H9 (cell line): ENCODE measurements at regions not wholly inside any gene's neighbourhood (a gene's known extent, or its start where the extent isn't known, plus 50 kb on each side); places are given as distances from the start of the nearest gene placed in this dataset.

Experiments used
- DNase-seq: peaks from one replicate; pipeline ENCODE4 v3.0.0-alpha.2; 2017
- H2AFZ ChIP-seq: one replicate; pipeline ENCODE4 v1.6.1; 2013; ENCODE audit warnings: mild to moderate bottlenecking, low read length, control low read depth, moderate library complexity
- H2AK5ac ChIP-seq: 2 replicates; pipeline ENCODE4 v1.6.1; 2013; ENCODE audit warnings: low read length, control low read depth, mixed read lengths; ENCODE audit not compliant: insufficient read length
- H2BK120ac ChIP-seq: one replicate; pipeline ENCODE4 v1.6.1; 2013; ENCODE audit warnings: low read depth, mild to moderate bottlenecking, low read length, control low read depth, inconsistent platforms; ENCODE audit not compliant: poor library complexity, severe bottlenecking
- H2BK12ac ChIP-seq: 2 replicates; pipeline ENCODE4 v1.6.1; 2013; ENCODE audit warnings: low read length, control low read depth, mixed read lengths, low read depth; ENCODE audit not compliant: insufficient read length
- H2BK15ac ChIP-seq: 2 replicates; pipeline ENCODE4 v1.6.1; 2013; ENCODE audit warnings: low read depth, low read length, control low read depth
- H2BK20ac ChIP-seq: one replicate; pipeline ENCODE4 v1.6.1; 2013; ENCODE audit warnings: low read depth, mild to moderate bottlenecking, low read length, control low read depth, inconsistent platforms; ENCODE audit not compliant: poor library complexity, severe bottlenecking
- H2BK5ac ChIP-seq: 2 replicates; pipeline ENCODE4 v1.6.1; 2013; ENCODE audit warnings: low read length, control low read depth, mixed read lengths; ENCODE audit not compliant: insufficient read length
- H3K14ac ChIP-seq: 2 replicates; pipeline ENCODE4 v1.6.1; 2013; ENCODE audit warnings: low read length, control low read depth; ENCODE audit not compliant: insufficient read depth
- H3K18ac ChIP-seq: 2 replicates; pipeline ENCODE4 v1.6.1; 2013; ENCODE audit warnings: low read depth, mild to moderate bottlenecking, mixed read lengths, low read length, control low read depth; ENCODE audit not compliant: insufficient read length
- H3K23ac ChIP-seq: 2 replicates; pipeline ENCODE4 v1.6.1; 2013; ENCODE audit warnings: low read length, control low read depth, mixed read lengths, low read depth; ENCODE audit not compliant: insufficient read length
- H3K23me2 ChIP-seq: 2 replicates; pipeline ENCODE4 v1.6.1; 2013; ENCODE audit warnings: low read depth, mild to moderate bottlenecking, mixed read lengths, low read length, control low read depth; ENCODE audit not compliant: insufficient read length, poor library complexity, severe bottlenecking
- H3K27ac ChIP-seq: 2 replicates; pipeline ENCODE4 v1.5.1; 2013; ENCODE audit warnings: low read length, control low read depth, mixed read lengths, low read depth; ENCODE audit not compliant: insufficient read length
- H3K27me3 ChIP-seq: 2 replicates; pipeline ENCODE4 v1.6.1; 2013; ENCODE audit warnings: low read length, control low read depth, inconsistent platforms; ENCODE audit not compliant: insufficient read depth
- H3K4ac ChIP-seq: 2 replicates; pipeline ENCODE4 v1.6.1; 2013; ENCODE audit warnings: low read depth, mild to moderate bottlenecking, control low read depth, inconsistent platforms, low read length, moderate library complexity
- H3K4me1 ChIP-seq: 2 replicates; pipeline ENCODE4 v1.6.1; 2013; ENCODE audit warnings: low read length, control low read depth, inconsistent platforms; ENCODE audit not compliant: insufficient read depth
- H3K4me2 ChIP-seq: 2 replicates; pipeline ENCODE4 v1.6.1; 2013; ENCODE audit warnings: low read length, control low read depth, mixed read lengths; ENCODE audit not compliant: insufficient read length, insufficient read depth
- H3K56ac ChIP-seq: 2 replicates; pipeline ENCODE4 v1.6.1; 2013; ENCODE audit warnings: low read depth, mild to moderate bottlenecking, mixed read lengths, low read length, control low read depth; ENCODE audit not compliant: insufficient read length
- H3K79me1 ChIP-seq: 2 replicates; pipeline ENCODE4 v1.6.1; 2013; ENCODE audit warnings: low read depth, mild to moderate bottlenecking, moderate library complexity, low read length, control low read depth, inconsistent platforms; ENCODE audit not compliant: insufficient read depth, poor library complexity, severe bottlenecking
- H3K79me2 ChIP-seq: 2 replicates; pipeline ENCODE4 v1.6.1; 2013; ENCODE audit warnings: low read length, control low read depth, inconsistent platforms; ENCODE audit not compliant: insufficient read depth
- H3K9ac ChIP-seq: 2 replicates; pipeline ENCODE4 v1.6.1; 2013; ENCODE audit warnings: low read length, control low read depth, mixed read lengths; ENCODE audit not compliant: insufficient read length; ENCODE audit errors: extremely low read depth
- H3K9me3 ChIP-seq: one replicate; pipeline ENCODE4 v1.6.1; 2013; ENCODE audit warnings: low read depth, low read length, inconsistent platforms; ENCODE audit not compliant: control insufficient read depth
- H3T11ph ChIP-seq: one replicate; pipeline ENCODE4 v1.6.1; 2013; ENCODE audit warnings: mild to moderate bottlenecking, low read length, control low read depth, inconsistent platforms
- H4K20me1 ChIP-seq: one replicate; pipeline ENCODE4 v1.6.1; 2013; ENCODE audit not compliant: control insufficient read depth, insufficient read length, insufficient read depth
- H4K5ac ChIP-seq: 2 replicates; pipeline ENCODE4 v1.6.1; 2013; ENCODE audit warnings: low read depth, mild to moderate bottlenecking, mixed read lengths, low read length, control low read depth; ENCODE audit not compliant: insufficient read length
- H4K8ac ChIP-seq: replicated peaks from 2 replicates; pipeline ENCODE4 v1.6.1; 2013; ENCODE audit warnings: low read length, control low read depth, mixed read lengths, low read depth; ENCODE audit not compliant: insufficient read length
- H4K91ac ChIP-seq: 2 replicates; pipeline ENCODE4 v1.6.1; 2013; ENCODE audit warnings: low read depth, mild to moderate bottlenecking, moderate library complexity, mixed read lengths, low read length, control low read depth; ENCODE audit not compliant: insufficient read length
- H3K27ac Mint-ChIP-seq, 3 experiments: 2 replicates in 2 of 3; 3 replicates in 1 of 3; pipeline ENCODE4 v1.8.0; 2020 to 2021; ENCODE audit warnings: mixed read lengths in 3 of 3, mild to moderate bottlenecking in 1 of 3, moderate library complexity in 1 of 3
- H3K27me3 Mint-ChIP-seq: 2 replicates; pipeline ENCODE4 v1.8.0; 2021; ENCODE audit warnings: low read depth, mild to moderate bottlenecking, moderate library complexity, mixed read lengths
- H3K36me3 Mint-ChIP-seq, 3 experiments: 2 replicates in 2 of 3; 3 replicates in 1 of 3; pipeline ENCODE4 v1.8.0; 2020 to 2021; ENCODE audit warnings: low read depth in 3 of 3, mixed read lengths in 3 of 3; ENCODE audit not compliant: insufficient read depth in 1 of 3
- H3K4me1 Mint-ChIP-seq, 2 experiments: 2 replicates each; pipeline ENCODE4 v1.8.0; 2020; ENCODE audit warnings: mixed read lengths in 2 of 2
- H3K4me3 Mint-ChIP-seq, 2 experiments: 2 replicates in 1 of 2; 3 replicates in 1 of 2; pipeline ENCODE4 v1.8.0; 2020 to 2021; ENCODE audit warnings: mild to moderate bottlenecking in 2 of 2, mixed read lengths in 2 of 2, moderate library complexity in 1 of 2
- H3K9me3 Mint-ChIP-seq, 2 experiments: 2 replicates in 1 of 2; 3 replicates in 1 of 2; pipeline ENCODE4 v1.8.0; 2020; ENCODE audit warnings: mild to moderate bottlenecking in 2 of 2, mixed read lengths in 2 of 2, moderate library complexity in 1 of 2
- CTCF ChIP-seq: fragments of 200-600 bp; sonication (generic); conservative IDR thresholded peaks from 3 replicates; pipeline ENCODE4 v1.8.0; 2021; ENCODE audit warnings: antibody characterized with exemption, mild to moderate bottlenecking
- WGBS: extraction: QIAGEN DNeasy Blood & Tissue Kit; methylation state at CpG from one replicate; pipeline ENCODE4 v1.1.7; 2013; ENCODE audit warnings: missing lambda C conversion rate, low lambda C conversion rate, mixed read lengths; ENCODE audit not compliant: insufficient read length; ENCODE audit errors: extremely low coverage; 5-methylcytosine and 5-hydroxymethylcytosine counted together

GRCh38 chr10:81116201-81116600 lies 578.5 kb downstream of the SH2D4B start:
- Histone ChIP-seq H3K4ac (no peak overlapping the region), H2BK12ac (no peak overlapping the region), H3K27me3 (no peaks in the 10 kb centered on the region), H3K27ac (no peak overlapping the region), H3K23me2 (no peaks in the 10 kb centered on the region), H3K9ac (no peak overlapping the region), H2AK5ac (no peak overlapping the region), H2BK5ac (no peak overlapping the region), H3K4me2 (no peak overlapping the region), H3K18ac (no peak overlapping the region), H3K56ac (no peak overlapping the region), H4K20me1 (no peaks in the 10 kb centered on the region), H4K91ac (no peak overlapping the region), H3K4me1 (no peaks in the 10 kb centered on the region), H3K79me1 (no peaks in the 10 kb centered on the region), H4K8ac (no peak overlapping the region), H2AFZ (no peak overlapping the region), H2BK120ac (no peak overlapping the region), H3K79me2 (no peaks in the 10 kb centered on the region), H3K23ac (no peak overlapping the region), H3K14ac (no peak overlapping the region), H2BK15ac (no peak overlapping the region), H4K5ac (no peak overlapping the region), H2BK20ac (no peak overlapping the region), H3K9me3 (no peaks in the 10 kb centered on the region), H3T11ph (no peak overlapping the region)
- TF ChIP-seq CTCF: no peak
- no peaks in the 10 kb centered on the region for H3K9me3 Mint-ChIP-seq
- H3K4me3 Mint-ChIP-seq: no peak overlapping the region
- peaks cover 0 to 3% of the 10 kb centered on the region in 2 experiments; a peak in 1 of 4 replicates for H3K4me1 Mint-ChIP-seq
- DNase-seq: no peak
- H3K27me3 Mint-ChIP-seq: no peaks in the 10 kb centered on the region
- no CpG with 5 or more reads among the region's 4 CpGs for WGBS
- peak overlapping the region in 1 of 3 experiments; percentile 15; a peak in 1 of 7 replicates for H3K27ac Mint-ChIP-seq
- H3K36me3 Mint-ChIP-seq: no peaks in the 10 kb centered on the region
